ENCODE measurements at regions not wholly inside any gene's neighbourhood (a gene's known extent, or its start where the extent isn't known, plus 50 kb on each side); places are given as distances from the start of the nearest gene placed in this dataset. TPM values are rescaled to one million over a fixed set of nuclear protein-coding genes. Genes with fewer than 3 reads are reported as not detected.

DNA sequence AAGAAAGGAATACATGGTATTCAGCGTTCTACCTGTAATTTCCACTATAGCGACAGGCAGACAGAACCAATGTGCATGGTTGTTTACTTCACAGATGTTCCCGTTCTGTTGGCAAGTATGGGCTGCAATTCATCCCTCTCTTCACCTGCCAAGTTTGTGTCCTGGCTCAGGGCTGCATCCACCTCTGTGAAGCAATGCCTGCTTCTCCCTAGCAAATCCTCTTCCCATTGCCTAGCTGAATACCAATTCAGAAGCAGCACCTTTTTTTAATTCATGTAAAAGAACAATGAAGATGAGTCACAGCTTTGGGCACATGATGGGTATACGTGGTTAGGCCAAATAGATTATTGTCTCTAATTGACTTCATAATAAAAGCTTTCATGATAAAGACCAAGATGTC, 54.7 kb upstream of the LRATD1 start:
- Histone ChIP-seq H3K36me3 (ENCODE audit: insufficient read depth, low read length) (no peaks in the 10 kb centered on the region), H3K79me2 (ENCODE audit: low read length) (no peaks in the 10 kb centered on the region), H3K9me3 (ENCODE audit: low read length) (no peaks in the 10 kb centered on the region), H4K20me1 (ENCODE audit: insufficient read depth, low read depth, low read length) (no peaks in the 10 kb centered on the region), H3K9ac (ENCODE audit: low read length) (no peak overlapping the region), H3K9me2 (replicated peaks; ENCODE audit: insufficient read depth, low read length) (no peaks in the 10 kb centered on the region), H2AFZ (ENCODE audit: low read length) (no peak overlapping the region), H3K4me1 (ENCODE audit: low read length) (no peaks in the 10 kb centered on the region), H3K27me3 (ENCODE audit: low read length) (no peaks in the 10 kb centered on the region), H3K27ac (ENCODE audit: low read length) (no peak overlapping the region), H3K4me3 (ENCODE audit: low read length) (no peak overlapping the region), H3K4me2 (ENCODE audit: low read depth, low read length, poor library complexity, severe bottlenecking) (no peak overlapping the region)
- DNase-seq, result no peak

Small RNA genes lying in the stretch of these regions (small RNA-seq; reads per million reads assigned to genes)
- gene RF00017, result not detected
- not detected for gene RNU6-1288P

Measured in Karpas-422 (cell line).